Activated naive CD8-positive, alpha-beta T cell treated with anti-CD3 and anti-CD28 coated beads for 36 hours (primary cell): ENCODE measurements at regions not wholly inside any gene's neighbourhood (a gene's known extent, or its start where the extent isn't known, plus 50 kb on each side); places are given as distances from the start of the nearest gene placed in this dataset.
"Not testable (repeated sequence)": the region's sequence is repeated elsewhere in the genome, so short reads cannot be mapped to it uniquely, and the experiment has no call there.

ENCODE experiments used
- DNase-seq: peaks from one replicate; pipeline ENCODE4 v3.0.0; 2021
- H3K27ac Mint-ChIP-seq: one replicate; pipeline ENCODE4 v1.8.0; 2022; ENCODE audit warnings: mild to moderate bottlenecking, moderate library complexity, mixed read lengths
- H3K27me3 Mint-ChIP-seq: one replicate; pipeline ENCODE4 v1.8.0; 2022; ENCODE audit warnings: mild to moderate bottlenecking, mixed read lengths
- H3K36me3 Mint-ChIP-seq: one replicate; pipeline ENCODE4 v1.8.0; 2021; ENCODE audit warnings: mild to moderate bottlenecking, mixed read lengths
- H3K4me1 Mint-ChIP-seq: one replicate; pipeline ENCODE4 v1.8.0; 2021; ENCODE audit warnings: mixed read lengths
- H3K4me3 Mint-ChIP-seq: one replicate; pipeline ENCODE4 v1.8.0; 2022; ENCODE audit warnings: mild to moderate bottlenecking, moderate library complexity, mixed read lengths
- H3K9me3 Mint-ChIP-seq: one replicate; pipeline ENCODE4 v1.8.0; 2022; ENCODE audit warnings: mixed read lengths

- H3K27me3 Mint-ChIP-seq, result peaks cover 14% of the 10 kb centered on the region
- not testable (repeated sequence) for H3K9me3 Mint-ChIP-seq, H3K36me3 Mint-ChIP-seq, H3K4me3 Mint-ChIP-seq, DNase-seq, H3K27ac Mint-ChIP-seq, H3K4me1 Mint-ChIP-seq
Observed at GRCh38 chr20:4462801-4463200, 213.7 kb upstream of the ADRA1D start.

GRCh38 chr20:4459081-4459480 is 210.0 kb upstream of the ADRA1D start:
- Mint-ChIP-seq H3K36me3 (no peaks in the 10 kb centered on the region), H3K27me3 (peaks cover 5% of the 10 kb centered on the region), H3K27ac (no peak overlapping the region), H3K9me3 (peaks cover 6% of the 10 kb centered on the region), H3K4me1 (no peaks in the 10 kb centered on the region), H3K4me3 (no peak overlapping the region)
- no peak for DNase-seq

- Mint-ChIP-seq H3K9me3 (peaks cover 6% of the 10 kb centered on the region), H3K27me3 (peaks cover 8% of the 10 kb centered on the region), H3K4me1 (no peaks in the 10 kb centered on the region), H3K27ac (no peak overlapping the region), H3K36me3 (no peaks in the 10 kb centered on the region), H3K4me3 (no peak overlapping the region)
- no peak for DNase-seq
Observed at GRCh38 chr20:4457566-4458543, 208.8 kb upstream of the ADRA1D start.

GRCh38 chr20:4455996-4456395 is 206.9 kb upstream of the ADRA1D start:
- no peak for DNase-seq
- Mint-ChIP-seq H3K4me3 (no peak overlapping the region), H3K27me3 (peaks cover 6% of the 10 kb centered on the region), H3K27ac (no peak overlapping the region), H3K4me1 (no peaks in the 10 kb centered on the region), H3K36me3 (no peaks in the 10 kb centered on the region), H3K9me3 (peaks cover 6% of the 10 kb centered on the region)

- H3K27me3 Mint-ChIP-seq, result peaks cover 6% of the 10 kb centered on the region
- H3K9me3 Mint-ChIP-seq, result peaks cover 6% of the 10 kb centered on the region
- no peak overlapping the region for H3K27ac Mint-ChIP-seq
- no peaks in the 10 kb centered on the region for H3K4me1 Mint-ChIP-seq
- DNase-seq, result no peak
- no peaks in the 10 kb centered on the region for H3K36me3 Mint-ChIP-seq
- H3K4me3 Mint-ChIP-seq, result no peak overlapping the region
Observed at GRCh38 chr20:4455301-4455701, 206.2 kb upstream of the ADRA1D start.

GRCh38 chr20:4454111-4454510 is 205.0 kb upstream of the ADRA1D start:
- no peak for DNase-seq
- Mint-ChIP-seq H3K27ac (no peak overlapping the region), H3K36me3 (no peaks in the 10 kb centered on the region), H3K4me3 (no peak overlapping the region), H3K9me3 (peaks cover 6% of the 10 kb centered on the region), H3K4me1 (no peaks in the 10 kb centered on the region), H3K27me3 (peaks cover 6% of the 10 kb centered on the region)

GRCh38 chr20:4453359-4453758 is 204.3 kb upstream of the ADRA1D start:
- H3K27ac Mint-ChIP-seq, result no peak overlapping the region
- H3K4me1 Mint-ChIP-seq, result no peaks in the 10 kb centered on the region
- no peak overlapping the region for H3K4me3 Mint-ChIP-seq
- peaks cover under 1% of the 10 kb centered on the region for H3K9me3 Mint-ChIP-seq
- H3K27me3 Mint-ChIP-seq, result peaks cover 6% of the 10 kb centered on the region
- no peak for DNase-seq
- H3K36me3 Mint-ChIP-seq, result no peaks in the 10 kb centered on the region

- H3K4me3 Mint-ChIP-seq, result no peak overlapping the region
- no peaks in the 10 kb centered on the region for H3K36me3 Mint-ChIP-seq
- H3K4me1 Mint-ChIP-seq, result no peaks in the 10 kb centered on the region
- H3K9me3 Mint-ChIP-seq, result no peaks in the 10 kb centered on the region
- DNase-seq, result no peak
- no peak overlapping the region for H3K27ac Mint-ChIP-seq
- H3K27me3 Mint-ChIP-seq, result peaks cover 8% of the 10 kb centered on the region
Observed at GRCh38 chr20:4451487-4452081, 202.5 kb upstream of the ADRA1D start.

GRCh38 chr20:4449957-4450715 is 201.0 kb upstream of the ADRA1D start:
- Mint-ChIP-seq H3K4me3 (no peak overlapping the region), H3K36me3 (no peaks in the 10 kb centered on the region), H3K9me3 (no peaks in the 10 kb centered on the region), H3K4me1 (no peaks in the 10 kb centered on the region), H3K27me3 (peaks cover 9% of the 10 kb centered on the region), H3K27ac (no peak overlapping the region)
- DNase-seq, result no peak

- Mint-ChIP-seq H3K27me3 (peaks cover 3% of the 10 kb centered on the region), H3K27ac (no peak overlapping the region), H3K4me1 (no peaks in the 10 kb centered on the region), H3K36me3 (no peaks in the 10 kb centered on the region), H3K4me3 (no peak overlapping the region), H3K9me3 (no peaks in the 10 kb centered on the region)
- no peak for DNase-seq
Observed at GRCh38 chr20:4445784-4446183, 196.7 kb upstream of the ADRA1D start.

- no peak for DNase-seq
- Mint-ChIP-seq H3K4me3 (no peak overlapping the region), H3K4me1 (no peaks in the 10 kb centered on the region), H3K27me3 (peaks cover 3% of the 10 kb centered on the region), H3K27ac (no peak overlapping the region), H3K36me3 (no peaks in the 10 kb centered on the region), H3K9me3 (no peaks in the 10 kb centered on the region)
Observed at GRCh38 chr20:4445331-4445730, 196.2 kb upstream of the ADRA1D start.

- no peaks in the 10 kb centered on the region for H3K9me3 Mint-ChIP-seq
- no peak for DNase-seq
- H3K4me1 Mint-ChIP-seq, result no peaks in the 10 kb centered on the region
- peaks cover 3% of the 10 kb centered on the region for H3K27me3 Mint-ChIP-seq
- H3K4me3 Mint-ChIP-seq, result no peak overlapping the region
- no peak overlapping the region for H3K27ac Mint-ChIP-seq
- H3K36me3 Mint-ChIP-seq, result no peaks in the 10 kb centered on the region
Observed at GRCh38 chr20:4444404-4444803, 195.3 kb upstream of the ADRA1D start.

- Mint-ChIP-seq H3K4me1 (no peaks in the 10 kb centered on the region), H3K27me3 (peaks cover 3% of the 10 kb centered on the region), H3K9me3 (no peaks in the 10 kb centered on the region), H3K4me3 (no peak overlapping the region), H3K36me3 (no peaks in the 10 kb centered on the region), H3K27ac (no peak overlapping the region)
- no peak for DNase-seq
Observed at GRCh38 chr20:4443016-4443415, 193.9 kb upstream of the ADRA1D start.

GRCh38 chr20:4441871-4442270 is 192.8 kb upstream of the ADRA1D start:
- Mint-ChIP-seq H3K9me3 (no peaks in the 10 kb centered on the region), H3K27ac (no peak overlapping the region), H3K27me3 (peaks cover 3% of the 10 kb centered on the region), H3K36me3 (no peaks in the 10 kb centered on the region), H3K4me1 (no peaks in the 10 kb centered on the region), H3K4me3 (no peak overlapping the region)
- DNase-seq, result no peak

- Mint-ChIP-seq H3K27ac (no peak overlapping the region), H3K4me3 (no peak overlapping the region), H3K27me3 (no peaks in the 10 kb centered on the region), H3K4me1 (no peaks in the 10 kb centered on the region), H3K9me3 (no peaks in the 10 kb centered on the region), H3K36me3 (no peaks in the 10 kb centered on the region)
- DNase-seq, result no peak
Observed at GRCh38 chr20:4441191-4441590, 192.1 kb upstream of the ADRA1D start.
